Activated naive CD4-positive, alpha-beta T cell treated with anti-CD3 and anti-CD28 coated beads, Interleukin-2, amount 50 U/mL, for 72 hours (primary cell): ENCODE measurements at regions not wholly inside any gene's neighbourhood (a gene's known extent, or its start where the extent isn't known, plus 50 kb on each side); places are given as distances from the start of the nearest gene placed in this dataset.

Source experiments
- ATAC-seq, 2 donors: fragments of 150-1000 bp; cut with Tn5 transposase; 2 replicates each; pipeline ENCODE4 v1.10.0; 2021; ENCODE audit warnings: mild to moderate bottlenecking in 2 of 2, moderate library complexity in 2 of 2
- DNase-seq, 2 donors: peaks; one replicate each; pipeline ENCODE4 v3.0.0; 2021 to 2022; ENCODE audit warnings: low spot score in 2 of 2
- H3K27ac Mint-ChIP-seq, 2 donors: one replicate each; pipeline ENCODE4 v1.8.0; 2022; ENCODE audit warnings: mild to moderate bottlenecking in 2 of 2, mixed read lengths in 2 of 2
- H3K36me3 Mint-ChIP-seq, 2 donors: one replicate each; pipeline ENCODE4 v1.8.0; 2022; ENCODE audit warnings: mixed read lengths in 2 of 2
- H3K9me3 Mint-ChIP-seq, 2 donors: one replicate each; pipeline ENCODE4 v1.8.0; 2022; ENCODE audit warnings: mixed read lengths in 2 of 2

GRCh38 chr1:229975047-229975446, 92.0 kb upstream of the GALNT2 start:
- no peak overlapping the region for H3K27ac Mint-ChIP-seq
- peaks cover 15 to 23% of the 10 kb centered on the region in 2 donors for H3K9me3 Mint-ChIP-seq
- DNase-seq, result no peak
- H3K36me3 Mint-ChIP-seq, result peaks cover 13% of the 10 kb centered on the region in 2 donors
- no peak for ATAC-seq

GRCh38 chr1:229980009-229980408, 87.0 kb upstream of the GALNT2 start:
- no peak for ATAC-seq
- peaks cover 11 to 17% of the 10 kb centered on the region in 2 donors for H3K9me3 Mint-ChIP-seq
- H3K27ac Mint-ChIP-seq, result no peak overlapping the region
- H3K36me3 Mint-ChIP-seq, result peaks cover 12 to 13% of the 10 kb centered on the region in 2 donors
- DNase-seq, result no peak

- no peak overlapping the region for H3K27ac Mint-ChIP-seq
- ATAC-seq, result no peak
These were observed 85.3 kb upstream of the GALNT2 start for GRCh38 chr1:229981736-229982135.

GRCh38 chr1:229984310-229984991, 82.6 kb upstream of the GALNT2 start:
- no peaks in the 10 kb centered on the region for H3K9me3 Mint-ChIP-seq

More at GRCh38 chr1:229981736-229982135, 85.3 kb upstream of the GALNT2 start:
- Mint-ChIP-seq H3K36me3 (no peaks in the 10 kb centered on the region), H3K9me3 (peaks cover 0 to 5% of the 10 kb centered on the region in 2 donors)
- DNase-seq, result no peak

GRCh38 chr1:229984992-229985612, 81.9 kb upstream of the GALNT2 start:
- no peak overlapping the region for H3K27ac Mint-ChIP-seq
- ATAC-seq (no peak), DNase-seq (no peak)
- H3K36me3 Mint-ChIP-seq, result no peaks in the 10 kb centered on the region
- no peaks in the 10 kb centered on the region for H3K9me3 Mint-ChIP-seq

More at GRCh38 chr1:229984310-229984991, 82.6 kb upstream of the GALNT2 start:
- no peak for ATAC-seq
- Mint-ChIP-seq H3K27ac (no peak overlapping the region), H3K36me3 (no peaks in the 10 kb centered on the region)
- no peak for DNase-seq

- ATAC-seq, result no peak
- no peak for DNase-seq
- H3K36me3 Mint-ChIP-seq, result no peaks in the 10 kb centered on the region
- no peaks in the 10 kb centered on the region for H3K9me3 Mint-ChIP-seq
- H3K27ac Mint-ChIP-seq, result no peak overlapping the region
These were observed 81.4 kb upstream of the GALNT2 start for GRCh38 chr1:229985613-229986010.

- Mint-ChIP-seq H3K36me3 (no peaks in the 10 kb centered on the region), H3K9me3 (no peaks in the 10 kb centered on the region), H3K27ac (no peak overlapping the region)
- ATAC-seq (no peak), DNase-seq (no peak)
These were observed 80.2 kb upstream of the GALNT2 start for GRCh38 chr1:229986737-229987337.

GRCh38 chr1:229987953-229988352, 79.1 kb upstream of the GALNT2 start:
- no peak overlapping the region for H3K27ac Mint-ChIP-seq
- no peak for ATAC-seq
- no peaks in the 10 kb centered on the region for H3K9me3 Mint-ChIP-seq
- no peaks in the 10 kb centered on the region for H3K36me3 Mint-ChIP-seq
- no peak for DNase-seq

- DNase-seq, result no peak
- Mint-ChIP-seq H3K9me3 (no peaks in the 10 kb centered on the region), H3K27ac (no peak overlapping the region), H3K36me3 (no peaks in the 10 kb centered on the region)
- ATAC-seq, result no peak
These were observed 78.5 kb upstream of the GALNT2 start for GRCh38 chr1:229988534-229988933.

- DNase-seq, result no peak
- H3K36me3 Mint-ChIP-seq, result no peaks in the 10 kb centered on the region
- peak in 1 of 2 donors; percentile 46 for ATAC-seq
- H3K9me3 Mint-ChIP-seq, result no peaks in the 10 kb centered on the region
- H3K27ac Mint-ChIP-seq, result no peak overlapping the region
These were observed 77.3 kb upstream of the GALNT2 start for GRCh38 chr1:229989591-229990248.

GRCh38 chr1:229990326-229990725, 76.7 kb upstream of the GALNT2 start:
- H3K9me3 Mint-ChIP-seq, result no peaks in the 10 kb centered on the region
- H3K36me3 Mint-ChIP-seq, result no peaks in the 10 kb centered on the region
- ATAC-seq (no peak), DNase-seq (no peak)
- no peak overlapping the region for H3K27ac Mint-ChIP-seq

- no peak overlapping the region for H3K27ac Mint-ChIP-seq
- H3K9me3 Mint-ChIP-seq, result no peaks in the 10 kb centered on the region
- H3K36me3 Mint-ChIP-seq, result no peaks in the 10 kb centered on the region
- ATAC-seq (no peak), DNase-seq (no peak)
These were observed 75.9 kb upstream of the GALNT2 start for GRCh38 chr1:229991104-229991513.

GRCh38 chr1:229991724-229992333, 75.2 kb upstream of the GALNT2 start:
- Mint-ChIP-seq H3K36me3 (no peaks in the 10 kb centered on the region), H3K27ac (no peak overlapping the region), H3K9me3 (no peaks in the 10 kb centered on the region)
- no peak for DNase-seq
- ATAC-seq, result no peak

GRCh38 chr1:229993060-229993459, 74.0 kb upstream of the GALNT2 start:
- no peak overlapping the region for H3K27ac Mint-ChIP-seq
- DNase-seq (no peak), ATAC-seq (peak in 1 of 2 donors; percentile 47)
- H3K9me3 Mint-ChIP-seq, result no peaks in the 10 kb centered on the region
- no peaks in the 10 kb centered on the region for H3K36me3 Mint-ChIP-seq

- peak overlapping the region in 1 of 2 donors; percentile 67 for H3K27ac Mint-ChIP-seq
- H3K36me3 Mint-ChIP-seq, result no peaks in the 10 kb centered on the region
- no peaks in the 10 kb centered on the region for H3K9me3 Mint-ChIP-seq
- ATAC-seq (no peak), DNase-seq (no peak)
These were observed 73.1 kb upstream of the GALNT2 start for GRCh38 chr1:229993894-229994293.

GRCh38 chr1:229999004-229999670, 67.9 kb upstream of the GALNT2 start:
- ATAC-seq (no peak), DNase-seq (no peak)
- H3K9me3 Mint-ChIP-seq, result no peaks in the 10 kb centered on the region
- H3K27ac Mint-ChIP-seq, result no peak overlapping the region
- H3K36me3 Mint-ChIP-seq, result no peaks in the 10 kb centered on the region
